PC-9 (cell line): ENCODE measurements at regions not wholly inside any gene's neighbourhood (a gene's known extent, or its start where the extent isn't known, plus 50 kb on each side); places are given as distances from the start of the nearest gene placed in this dataset.

Source experiments
- EZH2 ChIP-seq: fragments of 200-600 bp; sonication (generic); IDR thresholded peaks from 2 replicates; pipeline ENCODE4 v1.8.0; 2017; ENCODE audit warnings: antibody characterized with exemption, low read depth
- TF ChIP-seq, protein P1 (sequence below): fragments of 200-600 bp; sonication (generic); conservative IDR thresholded peaks from 2 replicates; pipeline ENCODE4 v1.6.1; 2017; ENCODE audit warnings: mixed run types, antibody characterized with exemption, mild to moderate bottlenecking, moderate library complexity

DNA sequence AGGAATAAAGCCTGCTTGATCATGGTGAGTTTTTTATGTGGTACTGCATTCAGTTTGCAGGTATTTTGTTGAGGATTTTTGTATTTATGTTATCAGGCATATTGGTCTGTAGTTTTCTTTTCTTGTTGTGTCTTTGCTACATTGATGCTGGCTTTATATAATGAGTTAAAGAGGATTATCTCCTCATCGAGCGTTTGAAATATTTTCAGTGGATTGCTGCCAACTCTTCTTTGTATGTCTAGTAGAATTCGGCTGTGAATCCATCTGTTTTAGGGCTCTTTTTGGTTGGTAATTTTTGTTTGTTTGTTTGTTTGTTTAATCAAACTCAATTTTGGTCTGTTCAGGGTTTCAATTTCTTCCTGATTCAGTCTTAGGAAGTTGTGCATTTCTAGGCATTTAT is 758.4 kb downstream of the KCNA4 start:
- TF ChIP-seq, protein P1, sequence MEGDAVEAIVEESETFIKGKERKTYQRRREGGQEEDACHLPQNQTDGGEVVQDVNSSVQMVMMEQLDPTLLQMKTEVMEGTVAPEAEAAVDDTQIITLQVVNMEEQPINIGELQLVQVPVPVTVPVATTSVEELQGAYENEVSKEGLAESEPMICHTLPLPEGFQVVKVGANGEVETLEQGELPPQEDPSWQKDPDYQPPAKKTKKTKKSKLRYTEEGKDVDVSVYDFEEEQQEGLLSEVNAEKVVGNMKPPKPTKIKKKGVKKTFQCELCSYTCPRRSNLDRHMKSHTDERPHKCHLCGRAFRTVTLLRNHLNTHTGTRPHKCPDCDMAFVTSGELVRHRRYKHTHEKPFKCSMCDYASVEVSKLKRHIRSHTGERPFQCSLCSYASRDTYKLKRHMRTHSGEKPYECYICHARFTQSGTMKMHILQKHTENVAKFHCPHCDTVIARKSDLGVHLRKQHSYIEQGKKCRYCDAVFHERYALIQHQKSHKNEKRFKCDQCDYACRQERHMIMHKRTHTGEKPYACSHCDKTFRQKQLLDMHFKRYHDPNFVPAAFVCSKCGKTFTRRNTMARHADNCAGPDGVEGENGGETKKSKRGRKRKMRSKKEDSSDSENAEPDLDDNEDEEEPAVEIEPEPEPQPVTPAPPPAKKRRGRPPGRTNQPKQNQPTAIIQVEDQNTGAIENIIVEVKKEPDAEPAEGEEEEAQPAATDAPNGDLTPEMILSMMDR, result no peak
- TF ChIP-seq EZH2, result no peak
